Naive thymus-derived CD8-positive, alpha-beta T cell (primary cell): ENCODE measurements at regions not wholly inside any gene's neighbourhood (a gene's known extent, or its start where the extent isn't known, plus 50 kb on each side); places are given as distances from the start of the nearest gene placed in this dataset.

Source experiments
- ATAC-seq, 2 donors: fragments of 150-1000 bp; cut with Tn5 transposase in 1 of 2; sonication (Bioruptor Pico), chemical (Tn5 transposase) in 1 of 2; 1 replicate in 1 of 2; 2 replicates in 1 of 2; pipeline ENCODE4 v1.10.0; 2021; ENCODE audit warnings: mild to moderate bottlenecking in 2 of 2, moderate library complexity in 2 of 2
- POLR2A ChIA-PET: fragments of 350-600 bp; sonication (Branson Sonifier 250); formaldehyde crosslinking; loops from one replicate; lab custom pipeline; 2021; ENCODE audit warnings: antibody characterized with exemption; lab: Charles Lee
- DNase-seq, 10 donors: peaks; one replicate each; pipeline versions ENCODE4 v3.0.0 to v3.0.0-alpha.2; 2020 to 2022
- H3K27ac Mint-ChIP-seq, 10 donors: one replicate each; pipeline ENCODE4 v1.8.0; 2020 to 2022; ENCODE audit warnings: mild to moderate bottlenecking in 10 of 10, mixed read lengths in 10 of 10, moderate library complexity in 4 of 10, inconsistent platforms in 1 of 10
- H3K27me3 Mint-ChIP-seq, 5 donors: one replicate each; pipeline ENCODE4 v1.8.0; 2021 to 2022; ENCODE audit warnings: mixed read lengths in 5 of 5
- H3K36me3 Mint-ChIP-seq, 3 donors: one replicate each; pipeline ENCODE4 v1.8.0; 2020 to 2022; ENCODE audit warnings: mixed read lengths in 3 of 3, mild to moderate bottlenecking in 2 of 3, inconsistent platforms in 1 of 3
- H3K4me1 Mint-ChIP-seq, 4 donors: one replicate each; pipeline ENCODE4 v1.8.0; 2021 to 2022; ENCODE audit warnings: mixed read lengths in 4 of 4
- H3K4me3 Mint-ChIP-seq, 10 donors: one replicate each; pipeline ENCODE4 v1.8.0; 2020 to 2022; ENCODE audit warnings: mild to moderate bottlenecking in 10 of 10, mixed read lengths in 10 of 10, moderate library complexity in 6 of 10, inconsistent platforms in 1 of 10
- H3K9me3 Mint-ChIP-seq, 9 donors: one replicate each; pipeline ENCODE4 v1.8.0; 2020 to 2022; ENCODE audit warnings: mixed read lengths in 9 of 9, mild to moderate bottlenecking in 3 of 9, inconsistent platforms in 1 of 9, moderate library complexity in 1 of 9

DNA sequence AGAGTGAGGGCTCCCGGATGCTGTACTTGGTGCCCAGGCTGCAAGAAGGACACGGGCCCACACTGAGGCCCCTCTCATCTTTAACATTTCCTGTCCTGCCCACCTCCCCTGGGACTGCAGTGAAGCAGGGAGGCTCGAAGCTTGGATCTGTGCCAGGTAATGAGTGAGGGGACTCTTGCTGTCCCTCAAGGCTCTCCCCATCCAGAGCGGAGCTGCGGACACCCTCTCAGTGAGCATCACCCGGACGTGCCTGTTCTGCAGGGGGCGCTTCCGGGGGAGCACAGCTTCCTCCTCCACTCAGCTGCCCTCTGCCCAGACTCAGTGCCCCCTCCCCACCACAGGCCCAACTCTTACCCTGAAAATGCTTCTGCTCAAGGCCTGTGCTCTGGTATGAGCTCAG lies 150.0 kb upstream of the MYCN start:
- no peak for DNase-seq
- Mint-ChIP-seq H3K27ac (no peak overlapping the region), H3K27me3 (peaks cover 0 to 22% (median 2%) of the 10 kb centered on the region in 5 donors), H3K4me1 (no peaks in the 10 kb centered on the region), H3K36me3 (no peaks in the 10 kb centered on the region), H3K4me3 (no peak overlapping the region), H3K9me3 (no peaks in the 10 kb centered on the region)
- POLR2A ChIA-PET: no interaction called here
- no peak for ATAC-seq

DNA sequence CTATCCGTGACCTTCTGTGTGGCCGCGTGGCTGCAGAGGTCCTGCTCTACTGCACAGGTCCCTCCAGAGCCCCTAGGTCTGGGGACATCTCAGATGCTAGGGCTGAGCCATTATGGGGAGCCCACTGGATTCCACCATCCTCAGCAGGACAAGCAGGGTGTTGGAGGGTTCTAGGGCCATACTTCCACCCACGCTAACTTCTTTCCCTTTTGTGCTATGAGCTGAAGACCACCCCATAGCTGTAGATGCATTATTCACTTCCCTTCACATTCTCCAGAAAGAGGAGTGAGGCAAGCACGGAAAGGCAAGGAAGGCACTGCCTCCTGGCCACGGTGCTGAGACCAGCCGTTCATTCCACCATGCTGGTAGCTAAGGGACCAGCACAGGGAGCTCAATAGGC lies 149.5 kb upstream of the MYCN start:
- H3K4me3 Mint-ChIP-seq: no peak overlapping the region
- no peaks in the 10 kb centered on the region for H3K9me3 Mint-ChIP-seq
- POLR2A ChIA-PET: no interaction called here
- ATAC-seq: no peak
- no peak for DNase-seq
- H3K27me3 Mint-ChIP-seq: peaks cover 1 to 19% (median 3%) of the 10 kb centered on the region in 5 donors
- H3K4me1 Mint-ChIP-seq: no peaks in the 10 kb centered on the region
- H3K36me3 Mint-ChIP-seq: no peaks in the 10 kb centered on the region
- H3K27ac Mint-ChIP-seq: no peak overlapping the region

DNA sequence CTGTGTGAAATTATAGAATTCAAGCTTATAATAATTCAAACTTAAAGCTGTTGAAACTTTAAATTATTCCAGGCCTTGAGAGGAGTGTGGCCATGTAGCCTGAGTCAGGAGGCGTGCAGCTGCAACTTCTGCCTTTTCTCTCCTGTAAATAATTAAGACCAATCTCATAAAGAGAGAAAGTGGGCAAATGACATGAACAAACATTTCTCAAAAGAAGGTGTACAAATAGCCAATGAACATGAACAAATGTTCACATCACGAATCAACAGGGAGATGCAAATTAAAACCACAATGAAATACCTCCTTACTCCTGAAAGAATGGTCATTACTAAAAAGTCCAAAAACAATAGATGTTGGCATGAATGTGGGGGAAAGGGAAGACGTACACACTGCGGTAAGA lies 149.1 kb upstream of the MYCN start:
- ATAC-seq (no peak), DNase-seq (no peak)
- H3K27me3 Mint-ChIP-seq: peaks cover 1 to 19% (median 6%) of the 10 kb centered on the region in 5 donors
- POLR2A ChIA-PET: no interaction called here
- H3K4me3 Mint-ChIP-seq: no peak overlapping the region
- no peaks in the 10 kb centered on the region for H3K4me1 Mint-ChIP-seq
- no peaks in the 10 kb centered on the region for H3K9me3 Mint-ChIP-seq
- no peak overlapping the region for H3K27ac Mint-ChIP-seq
- H3K36me3 Mint-ChIP-seq: no peaks in the 10 kb centered on the region

DNA sequence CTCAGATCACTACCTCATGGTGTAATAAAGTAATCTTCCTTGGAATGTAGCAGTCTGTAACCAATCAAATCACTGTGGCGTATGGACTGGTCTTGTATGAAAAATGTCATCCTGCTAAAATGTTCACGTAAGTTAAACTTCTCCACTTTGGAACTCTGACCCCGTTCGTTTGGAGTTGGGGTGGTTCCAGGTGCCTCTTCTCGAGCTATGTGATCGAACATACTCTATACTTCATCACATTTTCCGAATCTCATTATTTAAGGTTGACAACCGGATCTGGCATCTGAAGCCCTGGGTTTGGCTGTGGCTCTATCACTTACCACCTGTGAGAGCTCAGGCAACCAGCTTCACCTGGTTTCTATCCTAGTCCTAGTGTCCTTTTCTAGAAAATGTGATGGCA lies 148.0 kb upstream of the MYCN start:
- Mint-ChIP-seq H3K4me1 (no peaks in the 10 kb centered on the region), H3K27ac (no peak overlapping the region), H3K4me3 (no peak overlapping the region), H3K27me3 (peaks cover 1 to 19% (median 7%) of the 10 kb centered on the region in 5 donors), H3K9me3 (no peaks in the 10 kb centered on the region), H3K36me3 (no peaks in the 10 kb centered on the region)
- no peak for DNase-seq
- POLR2A ChIA-PET: no interaction called here
- no peak for ATAC-seq

DNA sequence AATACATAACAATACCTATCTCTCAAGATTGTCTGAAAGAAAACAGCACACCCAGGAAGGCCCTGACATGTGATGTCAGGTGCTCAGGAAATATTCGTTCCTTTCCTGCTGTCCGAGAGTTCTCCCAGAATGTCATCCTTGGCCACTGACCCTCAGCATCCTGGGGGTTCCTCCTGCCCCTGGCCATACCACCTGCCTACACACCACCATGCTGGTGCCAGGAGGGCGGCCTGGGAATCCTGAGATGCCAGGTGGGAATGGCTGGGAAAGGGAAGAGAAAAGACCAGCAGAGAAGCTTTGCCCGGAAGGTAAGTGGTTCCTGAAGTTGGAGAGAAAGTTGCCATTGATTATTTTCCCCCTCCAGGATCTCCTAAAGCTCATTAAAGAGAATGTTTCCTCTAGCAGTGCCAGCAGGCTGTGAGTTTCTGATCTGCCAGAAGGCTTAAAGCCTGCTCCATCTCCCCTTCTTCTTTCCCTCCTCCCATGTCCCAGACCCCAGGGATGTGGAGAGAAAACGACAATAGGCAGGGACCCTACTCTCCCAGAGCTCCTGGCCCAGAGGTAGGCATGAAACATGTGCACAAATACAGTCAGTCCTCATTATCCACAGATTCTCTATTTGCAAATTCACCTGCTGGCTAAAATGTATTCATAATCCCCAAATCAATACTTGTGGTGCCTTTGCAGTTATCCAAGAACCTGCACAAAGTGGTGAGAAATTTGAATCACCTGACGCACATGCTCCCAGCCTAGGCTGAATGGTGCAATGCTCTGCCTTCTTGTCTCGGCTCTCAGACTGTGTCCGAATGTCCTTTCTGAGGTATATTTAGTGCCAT lies 147.1 kb upstream of the MYCN start:
- H3K9me3 Mint-ChIP-seq: no peaks in the 10 kb centered on the region
- H3K27ac Mint-ChIP-seq: no peak overlapping the region
- no peak overlapping the region for H3K4me3 Mint-ChIP-seq
- no peak for ATAC-seq
- POLR2A ChIA-PET: no interaction called here
- H3K36me3 Mint-ChIP-seq: no peaks in the 10 kb centered on the region
- peaks cover 2 to 17% (median 7%) of the 10 kb centered on the region in 5 donors for H3K27me3 Mint-ChIP-seq
- DNase-seq: no peak
- H3K4me1 Mint-ChIP-seq: no peaks in the 10 kb centered on the region

DNA sequence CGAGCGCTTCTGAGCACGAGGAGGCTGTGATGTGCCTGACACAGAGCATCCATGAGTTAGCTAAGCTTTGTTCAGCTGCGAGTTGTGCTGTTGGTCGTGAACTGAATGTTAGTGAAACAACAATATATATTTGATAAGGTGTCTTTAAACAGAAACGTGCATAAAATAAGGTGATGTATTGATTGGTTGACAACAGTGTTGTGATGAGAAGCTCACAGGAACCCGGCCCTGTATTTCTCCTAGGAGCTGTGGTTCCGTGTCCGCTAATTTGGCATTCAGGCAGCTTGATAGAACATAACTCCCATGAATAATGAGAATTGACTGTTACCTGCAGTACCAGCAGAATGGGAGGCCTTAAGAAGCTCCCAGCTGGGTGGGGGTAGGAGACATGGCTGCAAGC lies 146.4 kb upstream of the MYCN start:
- no peak overlapping the region for H3K27ac Mint-ChIP-seq
- DNase-seq: no peak
- no peaks in the 10 kb centered on the region for H3K36me3 Mint-ChIP-seq
- peaks cover 2 to 22% (median 10%) of the 10 kb centered on the region in 5 donors for H3K27me3 Mint-ChIP-seq
- no peak overlapping the region for H3K4me3 Mint-ChIP-seq
- no peak for ATAC-seq
- POLR2A ChIA-PET: no interaction called here
- H3K4me1 Mint-ChIP-seq: no peaks in the 10 kb centered on the region
- H3K9me3 Mint-ChIP-seq: no peaks in the 10 kb centered on the region

DNA sequence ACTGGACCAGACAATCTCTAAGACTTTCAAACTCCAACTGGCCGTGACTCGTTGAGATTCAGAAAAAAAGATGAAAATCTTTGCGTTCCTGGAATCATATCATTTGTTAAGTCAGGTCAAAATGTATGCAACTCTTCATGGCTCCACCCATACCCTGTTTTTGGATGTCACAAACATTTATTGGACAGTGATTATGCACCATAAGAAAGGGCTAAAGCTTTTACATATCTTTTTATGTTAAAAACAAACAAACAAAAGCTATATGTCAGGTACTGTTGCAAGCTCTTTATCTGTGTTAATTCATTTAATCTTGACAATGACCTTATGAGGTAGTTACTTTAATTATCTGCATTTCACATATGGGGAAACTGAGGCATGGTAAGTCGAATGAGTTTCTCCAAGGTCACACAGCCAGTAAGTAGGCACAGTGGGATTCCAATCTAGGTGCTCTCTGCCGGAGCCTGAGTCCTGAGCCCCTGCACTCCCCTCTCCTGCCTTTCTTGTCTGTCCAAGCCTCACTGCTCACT lies 145.7 kb upstream of the MYCN start:
- DNase-seq: no peak
- ATAC-seq: no peak
- Mint-ChIP-seq H3K27me3 (peaks cover 2 to 22% (median 10%) of the 10 kb centered on the region in 5 donors), H3K36me3 (no peaks in the 10 kb centered on the region), H3K4me3 (no peak overlapping the region), H3K4me1 (no peaks in the 10 kb centered on the region), H3K27ac (no peak overlapping the region), H3K9me3 (no peaks in the 10 kb centered on the region)
- POLR2A ChIA-PET: no interaction called here

DNA sequence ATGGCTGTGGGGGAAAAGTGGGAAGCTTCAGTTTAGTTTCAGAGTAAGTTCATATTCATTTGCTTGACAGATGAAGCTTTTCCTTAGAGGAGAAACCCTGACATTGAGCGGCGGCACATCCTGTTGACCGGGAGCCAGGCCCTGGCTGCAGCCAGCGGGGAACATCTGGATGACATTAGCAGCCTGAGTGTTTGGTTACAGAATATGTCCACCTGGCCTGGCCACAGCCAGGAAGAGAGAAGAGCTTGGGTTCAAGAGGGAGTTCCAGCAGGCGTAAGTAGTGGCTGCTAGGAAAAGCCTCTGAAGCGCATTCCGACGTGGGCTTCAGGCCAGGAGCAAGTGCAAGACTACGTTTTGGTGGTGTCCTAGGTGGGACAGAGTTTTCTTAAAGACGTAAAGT lies 144.9 kb upstream of the MYCN start:
- H3K36me3 Mint-ChIP-seq: no peaks in the 10 kb centered on the region
- ATAC-seq (no peak), DNase-seq (no peak)
- no peak overlapping the region for H3K4me3 Mint-ChIP-seq
- H3K9me3 Mint-ChIP-seq: no peaks in the 10 kb centered on the region
- H3K4me1 Mint-ChIP-seq: no peaks in the 10 kb centered on the region
- H3K27ac Mint-ChIP-seq: peak overlapping the region in 1 of 10 donors; percentile 33
- H3K27me3 Mint-ChIP-seq: peaks cover 2 to 22% (median 7%) of the 10 kb centered on the region in 5 donors
- POLR2A ChIA-PET: no interaction called here

DNA sequence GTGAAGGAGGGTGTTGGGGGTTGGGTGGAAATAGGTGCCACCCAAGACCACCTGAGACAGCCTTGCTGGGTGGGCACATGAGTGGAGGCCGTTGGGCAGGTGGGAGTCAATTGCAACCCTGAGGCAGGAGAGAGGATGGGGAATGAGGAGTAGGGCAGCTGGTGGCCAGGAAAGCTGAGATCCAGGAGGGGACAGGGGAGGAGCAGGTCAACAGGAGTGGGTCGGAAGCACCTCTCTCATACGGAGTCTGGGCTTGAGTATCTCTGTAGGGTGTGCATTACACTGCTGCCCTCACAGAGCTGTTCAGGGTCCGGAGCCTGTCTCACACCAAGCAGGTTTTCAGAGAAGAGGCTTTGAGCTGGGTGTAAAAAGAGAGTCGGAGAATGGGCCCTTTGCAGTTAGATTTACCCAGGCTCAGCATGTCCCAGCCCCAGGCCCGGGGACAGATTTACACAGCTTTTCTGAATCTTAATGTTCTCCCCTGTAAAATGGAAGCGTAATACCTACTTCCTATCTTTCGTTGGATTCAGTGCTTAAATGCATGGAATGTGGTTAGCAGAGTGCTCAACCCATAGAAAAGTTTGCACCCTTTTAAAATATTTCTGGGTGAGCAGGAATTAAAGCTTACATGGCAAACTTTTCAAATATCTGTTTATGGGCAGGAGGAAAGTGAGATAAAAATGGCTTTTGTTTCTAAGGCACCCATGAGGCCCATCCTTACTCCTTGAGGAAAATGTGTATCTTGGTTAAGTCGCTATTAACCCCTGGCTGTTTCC lies 144.0 kb upstream of the MYCN start:
- Mint-ChIP-seq H3K27me3 (peaks cover 2 to 22% (median 7%) of the 10 kb centered on the region in 5 donors), H3K27ac (peak overlapping the region in 1 of 10 donors; percentile 69), H3K4me3 (no peak overlapping the region), H3K4me1 (no peaks in the 10 kb centered on the region), H3K36me3 (no peaks in the 10 kb centered on the region), H3K9me3 (no peaks in the 10 kb centered on the region)
- ATAC-seq (no peak), DNase-seq (no peak)
- POLR2A ChIA-PET: no interaction called here

DNA sequence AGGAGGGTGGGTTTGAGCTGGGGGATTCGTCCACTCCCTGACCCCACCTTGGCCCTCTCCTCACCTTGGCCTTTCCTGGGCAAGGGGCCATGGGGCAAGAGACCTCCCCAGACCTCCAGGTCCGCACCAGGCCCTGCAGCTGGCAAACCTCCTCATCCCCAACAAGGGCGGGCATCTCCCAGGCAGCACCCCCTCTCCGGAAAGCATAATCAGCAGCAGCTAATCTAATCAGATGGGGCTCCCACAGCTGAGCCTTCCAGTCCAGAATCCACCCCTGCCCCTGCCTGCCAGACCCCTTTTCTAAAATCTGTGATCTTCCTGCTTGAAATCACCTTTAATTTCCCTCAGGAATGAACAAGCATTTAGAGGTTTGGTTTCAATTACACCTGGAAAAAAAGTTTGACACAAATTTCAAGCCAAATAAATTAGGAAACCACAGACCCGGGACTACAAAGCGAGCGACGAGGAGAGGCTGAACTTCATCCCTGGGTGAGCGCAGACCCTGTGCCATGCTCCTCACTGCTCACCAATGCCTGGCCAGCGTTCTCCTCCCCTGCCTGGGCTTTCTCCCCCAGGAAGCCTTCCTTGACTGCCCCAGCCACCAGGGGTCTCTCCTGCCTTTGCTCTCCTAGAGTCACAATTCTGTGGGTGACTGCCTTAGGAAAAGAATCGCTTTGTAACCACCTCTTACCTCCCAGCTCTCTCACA lies 143.0 kb upstream of the MYCN start:
- Mint-ChIP-seq H3K4me3 (no peak overlapping the region), H3K27me3 (peaks cover 2 to 22% (median 7%) of the 10 kb centered on the region in 5 donors), H3K27ac (no peak overlapping the region), H3K4me1 (no peaks in the 10 kb centered on the region), H3K9me3 (no peaks in the 10 kb centered on the region), H3K36me3 (no peaks in the 10 kb centered on the region)
- POLR2A ChIA-PET: no interaction called here
- ATAC-seq (no peak), DNase-seq (no peak)

DNA sequence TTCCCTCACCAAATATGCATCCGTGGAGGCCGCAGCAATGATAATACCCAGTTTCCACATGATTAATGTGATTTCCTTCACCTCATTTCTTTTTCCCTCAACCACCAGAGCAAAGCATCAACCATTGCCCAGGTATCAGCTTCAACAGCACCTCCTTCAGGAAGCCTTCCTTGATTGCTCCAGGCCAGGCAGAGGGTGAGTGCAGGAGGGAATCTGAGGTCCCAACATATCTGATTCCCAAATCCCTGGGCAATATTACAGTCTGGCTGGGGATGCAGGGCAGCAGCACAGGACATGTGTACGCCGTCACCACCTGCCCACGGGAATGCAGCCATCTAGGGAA lies 142.4 kb upstream of the MYCN start:
- ATAC-seq (no peak), DNase-seq (no peak)
- no peaks in the 10 kb centered on the region for H3K36me3 Mint-ChIP-seq
- H3K27me3 Mint-ChIP-seq: peaks cover 2 to 22% (median 7%) of the 10 kb centered on the region in 5 donors
- H3K27ac Mint-ChIP-seq: no peak overlapping the region
- POLR2A ChIA-PET: no interaction called here
- no peak overlapping the region for H3K4me3 Mint-ChIP-seq
- H3K4me1 Mint-ChIP-seq: no peaks in the 10 kb centered on the region
- H3K9me3 Mint-ChIP-seq: peaks cover 0 to 1% (median 0%) of the 10 kb centered on the region in 9 donors

DNA sequence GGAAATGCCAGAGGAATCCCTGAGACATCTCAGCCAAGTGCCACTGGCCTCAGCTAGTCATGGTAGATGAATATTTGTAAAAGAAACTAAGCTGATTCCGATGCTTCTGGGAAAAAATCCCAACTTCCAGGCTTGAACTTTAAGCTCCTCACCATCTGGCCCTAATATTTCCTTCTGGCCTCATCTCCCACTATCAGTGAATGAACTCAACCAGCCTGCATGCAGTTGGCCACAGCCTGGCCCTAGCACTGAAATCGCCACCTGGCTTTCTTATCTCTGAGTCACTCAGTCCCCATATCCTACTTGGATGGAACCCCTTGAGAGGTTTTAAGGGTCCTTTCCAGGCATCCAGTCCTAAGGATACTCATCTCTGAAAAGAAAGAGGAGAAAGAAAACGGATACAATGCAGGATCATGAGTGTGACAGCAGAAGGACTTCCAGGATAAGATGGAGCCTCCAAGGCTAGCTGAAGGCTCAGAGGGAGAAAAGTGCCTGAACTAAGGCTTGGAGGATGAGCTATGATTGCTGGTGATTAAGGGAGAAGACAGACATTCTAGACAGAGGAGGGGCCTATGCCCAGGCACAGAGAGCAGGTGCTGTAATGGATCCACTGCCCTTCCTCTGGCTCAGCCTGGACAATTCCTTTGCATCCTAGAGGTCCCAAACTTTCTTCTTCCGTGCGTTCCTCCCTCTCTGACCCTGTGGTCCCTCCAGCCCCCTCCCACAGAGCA lies 141.5 kb upstream of the MYCN start:
- Mint-ChIP-seq H3K36me3 (no peaks in the 10 kb centered on the region), H3K27ac (no peak overlapping the region), H3K4me1 (no peaks in the 10 kb centered on the region)

More for the DNA sequence above, 141.5 kb upstream of the MYCN start:
- DNase-seq (no peak), ATAC-seq (no peak)
- H3K4me3 Mint-ChIP-seq: no peak overlapping the region
- H3K9me3 Mint-ChIP-seq: peaks cover 0 to 1% (median 0%) of the 10 kb centered on the region in 9 donors
- POLR2A ChIA-PET: no interaction called here
- peaks cover 2 to 22% (median 9%) of the 10 kb centered on the region in 5 donors for H3K27me3 Mint-ChIP-seq
